Erythroblast (primary cell): ENCODE measurements at regions not wholly inside any gene's neighbourhood (a gene's known extent, or its start where the extent isn't known, plus 50 kb on each side); places are given as distances from the start of the nearest gene placed in this dataset.

ENCODE experiments used
- GATA1 ChIP-seq: IDR thresholded peaks from 2 replicates; pipeline ENCODE4 v1.6.1; 2011; ENCODE audit warnings: low read depth, mild to moderate bottlenecking, control low read depth, low read length, moderate library complexity
- POLR2A ChIP-seq: IDR thresholded peaks from 2 replicates; pipeline ENCODE4 v1.6.1; 2011; ENCODE audit warnings: mild to moderate bottlenecking, low read length

DNA sequence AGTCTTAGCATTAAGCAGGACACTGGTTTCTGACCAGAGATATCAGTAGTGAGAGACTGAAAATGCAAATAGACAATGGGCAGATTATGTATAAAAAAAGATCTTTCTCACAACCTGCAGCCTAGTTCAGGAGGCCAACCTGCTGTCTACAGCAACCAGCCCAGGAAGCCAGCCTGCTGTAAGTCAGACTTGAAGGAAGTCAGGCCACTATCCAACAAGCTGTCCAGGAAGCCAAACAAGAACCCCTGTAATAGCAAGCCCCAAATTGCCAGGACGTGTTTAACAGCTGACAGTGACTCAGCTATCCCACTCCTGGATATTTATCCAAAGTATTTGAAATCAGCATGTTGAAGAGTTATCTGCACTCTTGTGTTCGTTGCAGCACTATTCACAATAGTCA, 121.8 kb upstream of the SPIN1 start:
- TF ChIP-seq POLR2A (no peak), GATA1 (no peak)
